PC-3 (cell line): ENCODE measurements at regions not wholly inside any gene's neighbourhood (a gene's known extent, or its start where the extent isn't known, plus 50 kb on each side); places are given as distances from the start of the nearest gene placed in this dataset.

ENCODE experiments used
- ATAC-seq: fragments of 200-7000 bp; cut with Tn5 transposase; 2 replicates; pipeline ENCODE4 v1.9.1; 2020; ENCODE audit warnings: mild to moderate bottlenecking, moderate library complexity
- BruUV-seq: library from RNA; stranded (reverse); fragments of 400-500 nt; replicated peaks from 2 replicates; lab custom pipeline; 2021; lab: Mats Ljungman, UMichigan
- CTCF ChIA-PET: fragments of 300-600 bp; sonication (Branson Sonifier 250); formaldehyde crosslinking; loops from one replicate; lab custom pipeline; 2022; ENCODE audit warnings: antibody characterized with exemption; lab: Charles Lee
- POLR2A ChIA-PET: fragments of 300-600 bp; sonication (Branson Sonifier 250); formaldehyde crosslinking; loops from one replicate; lab custom pipeline; 2022; ENCODE audit warnings: antibody characterized with exemption; ENCODE audit not compliant: unreplicated experiment; lab: Charles Lee
- DNase-seq: peaks from one replicate; pipeline ENCODE4 v3.0.0-alpha.2; 2015
- H2AFZ ChIP-seq: fragments of 300-600 bp; sonication (generic); 2 replicates; pipeline ENCODE4 v1.6.0; 2016; ENCODE audit warnings: antibody characterized with exemption, low read length
- H3F3A ChIP-seq: fragments of 300-600 bp; sonication (generic); one replicate; pipeline ENCODE4 v1.6.0; 2017; ENCODE audit warnings: antibody characterized with exemption, low read length, control low read depth, mild to moderate bottlenecking; ENCODE audit not compliant: unreplicated experiment
- H3K27ac ChIP-seq: fragments of 300-600 bp; sonication (generic); 2 replicates; pipeline ENCODE4 v1.5.1; 2016; ENCODE audit warnings: mild to moderate bottlenecking, low read length
- H3K27me3 ChIP-seq: fragments of 300-600 bp; sonication (generic); 2 replicates; pipeline ENCODE4 v1.6.1; 2016; ENCODE audit warnings: low read length, mixed read lengths
- H3K36me3 ChIP-seq: fragments of 300-600 bp; sonication (generic); 2 replicates; pipeline ENCODE4 v1.6.1; 2016; ENCODE audit warnings: low read depth, mixed run types, low read length, mixed read lengths
- H3K4me1 ChIP-seq: fragments of 300-600 bp; sonication (generic); 2 replicates; pipeline ENCODE4 v1.5.1; 2016; ENCODE audit warnings: low read length; ENCODE audit not compliant: insufficient read depth
- H3K4me2 ChIP-seq: fragments of 300-600 bp; sonication (generic); 2 replicates; pipeline ENCODE4 v1.6.0; 2016; ENCODE audit warnings: low read length
- H3K4me3 ChIP-seq: fragments of 300-600 bp; sonication (generic); 2 replicates; pipeline ENCODE4 v1.5.1; 2016; ENCODE audit warnings: mild to moderate bottlenecking, low read length, mixed read lengths
- H3K79me2 ChIP-seq: fragments of 300-600 bp; sonication (generic); 2 replicates; pipeline ENCODE4 v1.6.1; 2017; ENCODE audit warnings: low read length, mixed read lengths
- H3K9ac ChIP-seq: fragments of 300-600 bp; sonication (generic); 2 replicates; pipeline ENCODE4 v1.6.0; 2016; ENCODE audit warnings: mild to moderate bottlenecking, low read length
- H3K9me2 ChIP-seq: fragments of 300-600 bp; sonication (generic); replicated peaks from 2 replicates; pipeline ENCODE4 v1.6.1; 2016; ENCODE audit warnings: mixed run types, low read length, mixed read lengths
- H3K9me3 ChIP-seq: fragments of 300-600 bp; sonication (generic); 2 replicates; pipeline ENCODE4 v1.6.1; 2016; ENCODE audit warnings: low read length, mixed read lengths
- H4K20me1 ChIP-seq: fragments of 300-600 bp; sonication (generic); 2 replicates; pipeline ENCODE4 v1.6.1; 2016; ENCODE audit warnings: low read length, mixed read lengths
- CTCF ChIP-seq: fragments of 300-600 bp; sonication (generic); conservative IDR thresholded peaks from 2 replicates; pipeline ENCODE4 v1.5.1; 2017; ENCODE audit warnings: antibody characterized with exemption, low read depth, mild to moderate bottlenecking, low read length
- EZH2 ChIP-seq: fragments of 300-600 bp; sonication (generic); IDR thresholded peaks from one replicate; pipeline ENCODE4 v1.6.1; 2017; ENCODE audit warnings: antibody characterized with exemption, mild to moderate bottlenecking, low read length; ENCODE audit not compliant: unreplicated experiment
- EZH2phosphoT487 ChIP-seq: fragments of 300-600 bp; sonication (generic); IDR thresholded peaks from 2 replicates; pipeline ENCODE4 v1.6.1; 2018; ENCODE audit warnings: mild to moderate bottlenecking, antibody characterized with exemption, low read length, borderline replicate concordance
- intact Hi-C: fragments of 100-400 bp; cut with micrococcal nuclease; formaldehyde crosslinking; loops from 2 replicates; pipeline ENCODE4 v1.9.0; 2023

- no peaks in the 10 kb centered on the region for H3K36me3 ChIP-seq
- no TSS peak for BruUV-seq
- CTCF ChIA-PET: no interaction called here
- H3K27ac ChIP-seq: no peak overlapping the region
- TF ChIP-seq EZH2 (no peak), CTCF (no peak), EZH2phosphoT487 (no peak)
- H2AFZ ChIP-seq: no peak overlapping the region
- H3K9me3 ChIP-seq: no peaks in the 10 kb centered on the region
- H3K9me2 ChIP-seq: no peaks in the 10 kb centered on the region
- H3K4me1 ChIP-seq: no peaks in the 10 kb centered on the region
- H3K9ac ChIP-seq: no peak overlapping the region
- no peaks in the 10 kb centered on the region for H3F3A ChIP-seq
- intact Hi-C loops: no loop called here
- H3K79me2 ChIP-seq: no peaks in the 10 kb centered on the region
- no peak overlapping the region for H3K4me3 ChIP-seq
- no peaks in the 10 kb centered on the region for H4K20me1 ChIP-seq
- no peak overlapping the region for H3K4me2 ChIP-seq
- POLR2A ChIA-PET: no interaction called here
- no peaks in the 10 kb centered on the region for H3K27me3 ChIP-seq
- ATAC-seq: no peak
- DNase-seq: no peak
These were observed 789.9 kb upstream of the IGFBP3 start for GRCh38 chr7:46710927-46711326.

DNA sequence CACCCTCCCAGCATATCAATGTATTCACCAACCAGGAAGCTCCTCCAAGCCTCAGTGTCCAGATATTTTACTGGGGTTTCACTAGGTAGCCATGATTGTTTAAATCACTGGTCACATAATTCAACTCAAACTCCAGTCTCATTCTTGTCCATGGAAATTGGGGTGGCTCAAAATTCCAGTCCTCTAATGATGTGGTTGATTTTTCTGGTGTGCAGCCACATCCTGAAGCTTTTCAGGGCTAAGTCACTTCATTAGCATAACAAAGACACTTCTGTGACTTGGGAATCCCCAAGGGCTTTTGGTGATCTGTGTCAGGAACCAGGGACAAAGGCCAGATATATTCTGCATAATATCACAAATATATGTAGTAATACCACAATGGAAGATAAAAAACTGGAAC is 786.9 kb upstream of the IGFBP3 start:
- no peak overlapping the region for H3K27ac ChIP-seq
- no peak overlapping the region for H3K4me3 ChIP-seq
- H3K79me2 ChIP-seq: no peaks in the 10 kb centered on the region
- ATAC-seq (no peak), DNase-seq (no peak)
- peaks cover 10% of the 10 kb centered on the region; the same call in 1 of the 2 replicates for H3K4me1 ChIP-seq
- TF ChIP-seq EZH2phosphoT487 (no peak), EZH2 (no peak), CTCF (no peak)
- H2AFZ ChIP-seq: no peak overlapping the region
- no peaks in the 10 kb centered on the region for H3K27me3 ChIP-seq
- no peak overlapping the region for H3K4me2 ChIP-seq
- no TSS peak for BruUV-seq
- H3F3A ChIP-seq: no peaks in the 10 kb centered on the region
- H3K9ac ChIP-seq: no peak overlapping the region
- H4K20me1 ChIP-seq: no peaks in the 10 kb centered on the region
- no peaks in the 10 kb centered on the region for H3K36me3 ChIP-seq
- H3K9me2 ChIP-seq: no peaks in the 10 kb centered on the region
- no peaks in the 10 kb centered on the region for H3K9me3 ChIP-seq
- ChIA-PET CTCF (no interaction called here), POLR2A (no interaction called here)
- intact Hi-C loops: loop anchor here (1.0 kb wide), 1 partner anchor 36 kb away; no protein-coding TSS in a partner anchor

DNA sequence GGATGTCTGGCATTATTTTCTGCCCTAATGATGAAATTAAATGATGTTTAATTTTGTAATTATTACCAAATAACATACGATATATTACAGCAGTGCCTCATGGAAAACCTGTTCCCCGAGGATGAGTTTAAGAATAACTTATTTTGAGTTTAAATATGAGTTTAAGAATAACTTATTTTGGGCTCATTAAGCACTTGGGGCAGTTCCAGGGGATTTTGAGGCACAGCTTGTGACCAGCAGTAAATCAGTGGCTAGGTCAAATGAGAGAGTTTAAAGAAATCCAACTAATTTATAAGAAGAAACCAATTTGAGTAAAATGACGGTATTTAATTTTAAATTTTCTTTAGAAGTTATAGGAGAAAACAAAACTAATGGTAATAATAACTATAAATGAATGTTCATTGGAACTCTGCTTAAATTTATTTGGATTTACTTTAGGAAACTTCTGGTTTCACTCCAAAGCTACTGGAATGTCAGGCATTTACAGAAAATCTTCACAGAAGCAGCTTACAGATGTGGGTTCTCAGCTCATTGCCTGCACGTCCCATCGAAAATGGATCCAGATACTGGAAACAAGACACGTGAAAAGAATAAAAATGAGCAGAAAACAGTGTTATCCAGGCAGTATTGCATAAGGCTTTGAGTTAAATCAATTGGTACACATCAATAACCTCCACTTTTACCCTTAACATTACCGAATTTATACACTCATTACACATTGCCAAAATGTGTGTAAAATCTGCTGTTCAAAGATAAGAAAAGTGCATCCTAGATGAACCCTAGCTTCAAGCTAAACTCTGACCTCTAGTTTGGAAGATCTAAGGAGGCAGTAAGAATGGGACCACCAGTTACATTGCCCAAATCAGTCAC is 784.5 kb upstream of the IGFBP3 start:
- no peaks in the 10 kb centered on the region for H3K9me2 ChIP-seq
- H3K36me3 ChIP-seq: no peaks in the 10 kb centered on the region
- H4K20me1 ChIP-seq: no peaks in the 10 kb centered on the region
- POLR2A ChIA-PET: no interaction called here
- H3K4me1 ChIP-seq: peaks cover 13% of the 10 kb centered on the region; the same call in 1 of the 2 replicates
- no peak overlapping the region for H3K4me3 ChIP-seq
- no peak overlapping the region for H3K27ac ChIP-seq
- no peaks in the 10 kb centered on the region for H3F3A ChIP-seq
- BruUV-seq: no TSS peak
- no peak overlapping the region for H3K4me2 ChIP-seq
- intact Hi-C loops: no loop called here
- no peak for TF ChIP-seq CTCF
- no peak for TF ChIP-seq EZH2
- TF ChIP-seq EZH2phosphoT487: no peak
- no peak overlapping the region for H2AFZ ChIP-seq
- CTCF ChIA-PET: no interaction called here
- no peaks in the 10 kb centered on the region for H3K79me2 ChIP-seq
- H3K9me3 ChIP-seq: no peaks in the 10 kb centered on the region
- H3K9ac ChIP-seq: no peak overlapping the region
- DNase-seq (no peak), ATAC-seq (no peak)
- no peaks in the 10 kb centered on the region for H3K27me3 ChIP-seq
